ENCODE measurements at regions not wholly inside any gene's neighbourhood (a gene's known extent, or its start where the extent isn't known, plus 50 kb on each side); places are given as distances from the start of the nearest gene placed in this dataset.

DNA sequence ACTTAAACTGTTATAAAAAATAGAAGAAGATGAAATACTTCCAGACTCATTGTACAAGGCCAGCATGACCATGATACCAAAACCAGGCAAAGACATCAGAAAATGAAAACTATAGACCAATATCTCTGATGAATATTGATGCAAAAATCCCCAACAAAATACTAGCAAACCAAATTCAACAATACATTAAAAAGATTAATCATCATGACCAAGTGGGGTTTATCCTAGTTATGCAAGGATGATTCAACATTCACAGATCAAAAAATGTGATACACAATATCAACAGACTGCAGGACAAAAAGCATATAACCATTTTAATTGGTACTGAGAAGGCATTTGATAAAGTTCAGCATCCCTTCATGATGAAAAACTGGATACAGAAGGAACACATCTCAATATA lies 824.5 kb upstream of the RAG2 start (continued):
- TF ChIP-seq, protein P1, sequence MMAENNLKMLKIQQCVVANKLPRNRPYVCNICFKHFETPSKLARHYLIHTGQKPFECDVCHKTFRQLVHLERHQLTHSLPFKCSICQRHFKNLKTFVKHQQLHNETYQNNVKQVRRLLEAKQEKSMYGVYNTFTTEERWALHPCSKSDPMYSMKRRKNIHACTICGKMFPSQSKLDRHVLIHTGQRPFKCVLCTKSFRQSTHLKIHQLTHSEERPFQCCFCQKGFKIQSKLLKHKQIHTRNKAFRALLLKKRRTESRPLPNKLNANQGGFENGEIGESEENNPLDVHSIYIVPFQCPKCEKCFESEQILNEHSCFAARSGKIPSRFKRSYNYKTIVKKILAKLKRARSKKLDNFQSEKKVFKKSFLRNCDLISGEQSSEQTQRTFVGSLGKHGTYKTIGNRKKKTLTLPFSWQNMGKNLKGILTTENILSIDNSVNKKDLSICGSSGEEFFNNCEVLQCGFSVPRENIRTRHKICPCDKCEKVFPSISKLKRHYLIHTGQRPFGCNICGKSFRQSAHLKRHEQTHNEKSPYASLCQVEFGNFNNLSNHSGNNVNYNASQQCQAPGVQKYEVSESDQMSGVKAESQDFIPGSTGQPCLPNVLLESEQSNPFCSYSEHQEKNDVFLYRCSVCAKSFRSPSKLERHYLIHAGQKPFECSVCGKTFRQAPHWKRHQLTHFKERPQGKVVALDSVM (CRISPR knock-in tag; IDR thresholded peaks at IDR 0.05), result no peak
- TF ChIP-seq SKI (IDR thresholded peaks at IDR 0.05; ENCODE audit: partially characterized antibody), result no peak
- TF ChIP-seq KDM1A (CRISPR knock-in tag; IDR thresholded peaks at IDR 0.05), result no peak
- no peak for TF ChIP-seq ZNF776 (CRISPR knock-in tag; IDR thresholded peaks at IDR 0.05)
- no peak for TF ChIP-seq ZNF788 (CRISPR knock-in tag; IDR thresholded peaks at IDR 0.05; ENCODE audit: borderline replicate concordance)
- TF ChIP-seq ZNF605 (CRISPR knock-in tag; IDR thresholded peaks at IDR 0.05), result no peak
- TF ChIP-seq ZNF251 (CRISPR knock-in tag; IDR thresholded peaks at IDR 0.05), result no peak

DNA sequence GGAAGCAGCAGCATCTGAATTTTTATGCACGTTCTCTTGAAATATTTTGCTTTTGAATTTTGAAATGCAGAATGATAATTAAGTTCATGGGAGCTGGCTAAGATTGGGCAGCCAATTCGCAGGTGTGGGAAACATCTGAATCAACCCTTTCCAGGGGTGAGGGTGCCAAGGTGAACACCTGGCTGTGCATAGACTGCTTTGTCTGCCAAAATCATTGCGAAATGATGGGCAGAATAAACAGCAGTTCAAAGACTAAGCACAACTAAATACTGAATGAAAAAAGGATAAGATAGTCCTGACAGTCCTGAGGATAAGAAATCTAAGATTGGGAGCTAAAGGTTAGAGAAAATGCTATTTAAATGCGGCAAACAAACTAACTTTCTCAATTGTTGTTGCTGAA lies 813.3 kb upstream of the RAG2 start:
- in situ Hi-C loops (cut with HindIII; ENCODE audit: extremely low pct_ligation_motif_present, low pct_unique_long_range_greater_than_20kb) (no loop called here), intact Hi-C loops (cut with micrococcal nuclease; ENCODE audit: unreplicated experiment) (no loop called here)
- no peaks in the 10 kb centered on the region for H3K36me3 ChIP-seq (replicated peaks in 1 of 2; ENCODE audit: control insufficient read depth in 1 of 2, insufficient read depth in 2 of 2, low read length in 2 of 2)
- no TSS peak for BruUV-seq (replicated peaks)
- DNase-seq (ENCODE audit: low spot score) (no peak), FAIRE-seq (no peak), ATAC-seq (no peak)
- TF ChIP-seq, protein P2, sequence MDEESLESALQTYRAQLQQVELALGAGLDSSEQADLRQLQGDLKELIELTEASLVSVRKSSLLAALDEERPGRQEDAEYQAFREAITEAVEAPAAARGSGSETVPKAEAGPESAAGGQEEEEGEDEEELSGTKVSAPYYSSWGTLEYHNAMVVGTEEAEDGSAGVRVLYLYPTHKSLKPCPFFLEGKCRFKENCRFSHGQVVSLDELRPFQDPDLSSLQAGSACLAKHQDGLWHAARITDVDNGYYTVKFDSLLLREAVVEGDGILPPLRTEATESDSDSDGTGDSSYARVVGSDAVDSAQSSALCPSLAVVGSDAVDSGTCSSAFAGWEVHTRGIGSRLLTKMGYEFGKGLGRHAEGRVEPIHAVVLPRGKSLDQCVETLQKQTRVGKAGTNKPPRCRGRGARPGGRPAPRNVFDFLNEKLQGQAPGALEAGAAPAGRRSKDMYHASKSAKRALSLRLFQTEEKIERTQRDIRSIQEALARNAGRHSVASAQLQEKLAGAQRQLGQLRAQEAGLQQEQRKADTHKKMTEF (CRISPR knock-in tag; IDR thresholded peaks at IDR 0.05), result no peak
- TF ChIP-seq RARG (CRISPR knock-in tag; IDR thresholded peaks at IDR 0.05; ENCODE audit: low read depth) (no peak), JDP2 (CRISPR knock-in tag; IDR thresholded peaks at IDR 0.05; ENCODE audit: borderline replicate concordance) (no peak), TOE1 (CRISPR knock-in tag; IDR thresholded peaks at IDR 0.05) (no peak), NAIF1 (CRISPR knock-in tag; IDR thresholded peaks at IDR 0.05; ENCODE audit: borderline replicate concordance) (no peak), ZNF34 (CRISPR knock-in tag; IDR thresholded peaks at IDR 0.05; ENCODE audit: borderline replicate concordance) (no peak), ZMYM4 (CRISPR knock-in tag; IDR thresholded peaks at IDR 0.05) (no peak), NRL (CRISPR knock-in tag; IDR thresholded peaks at IDR 0.05; ENCODE audit: borderline replicate concordance) (no peak), ZNF558 (CRISPR knock-in tag; IDR thresholded peaks at IDR 0.05; ENCODE audit: borderline replicate concordance) (no peak)
- TF ChIP-seq, protein P3, sequence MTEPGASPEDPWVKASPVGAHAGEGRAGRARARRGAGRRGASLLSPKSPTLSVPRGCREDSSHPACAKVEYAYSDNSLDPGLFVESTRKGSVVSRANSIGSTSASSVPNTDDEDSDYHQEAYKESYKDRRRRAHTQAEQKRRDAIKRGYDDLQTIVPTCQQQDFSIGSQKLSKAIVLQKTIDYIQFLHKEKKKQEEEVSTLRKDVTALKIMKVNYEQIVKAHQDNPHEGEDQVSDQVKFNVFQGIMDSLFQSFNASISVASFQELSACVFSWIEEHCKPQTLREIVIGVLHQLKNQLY (CRISPR knock-in tag; IDR thresholded peaks at IDR 0.05), result no peak
- TF ChIP-seq, protein P4, sequence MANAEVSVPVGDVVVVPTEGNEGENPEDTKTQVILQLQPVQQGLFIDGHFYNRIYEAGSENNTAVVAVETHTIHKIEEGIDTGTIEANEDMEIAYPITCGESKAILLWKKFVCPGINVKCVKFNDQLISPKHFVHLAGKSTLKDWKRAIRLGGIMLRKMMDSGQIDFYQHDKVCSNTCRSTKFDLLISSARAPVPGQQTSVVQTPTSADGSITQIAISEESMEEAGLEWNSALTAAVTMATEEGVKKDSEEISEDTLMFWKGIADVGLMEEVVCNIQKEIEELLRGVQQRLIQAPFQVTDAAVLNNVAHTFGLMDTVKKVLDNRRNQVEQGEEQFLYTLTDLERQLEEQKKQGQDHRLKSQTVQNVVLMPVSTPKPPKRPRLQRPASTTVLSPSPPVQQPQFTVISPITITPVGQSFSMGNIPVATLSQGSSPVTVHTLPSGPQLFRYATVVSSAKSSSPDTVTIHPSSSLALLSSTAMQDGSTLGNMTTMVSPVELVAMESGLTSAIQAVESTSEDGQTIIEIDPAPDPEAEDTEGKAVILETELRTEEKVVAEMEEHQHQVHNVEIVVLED (CRISPR knock-in tag; IDR thresholded peaks at IDR 0.05; ENCODE audit: borderline replicate concordance), result no peak
- under 1% methylated on average over 4 of the region's 4 CpGs for WGBS (ENCODE audit: low lambda C conversion rate)
- no peaks in the 10 kb centered on the region for H3K79me2 ChIP-seq (ENCODE audit: insufficient read depth, low read length)
- no peaks in the 10 kb centered on the region for H3K4me1 ChIP-seq (ENCODE audit: insufficient read depth, low read length)
- H3K27me3 ChIP-seq (ENCODE audit: control insufficient read depth in 1 of 2, insufficient read depth in 2 of 2, low read length in 2 of 2), result no peaks in the 10 kb centered on the region
- H3K4me2 ChIP-seq (ENCODE audit: low read depth, low read length), result no peak overlapping the region
- H3K9ac ChIP-seq (ENCODE audit: insufficient read depth, low read depth, low read length), result no peak overlapping the region
- H3K9me3 ChIP-seq (ENCODE audit: low read length), result peaks cover 72% of the 10 kb centered on the region
- H2AFZ ChIP-seq (ENCODE audit: low read length), result no peak overlapping the region
- H3K27ac ChIP-seq (ENCODE audit: extremely low read length, insufficient read depth, low read length), result no peak overlapping the region
- CTCF ChIA-PET (ENCODE audit: low intra/inter-chr PET ratio, low total read pairs), result no interaction called here
- H3K4me3 ChIP-seq (replicated peaks in 1 of 3; ENCODE audit: insufficient read depth in 1 of 3, low read depth in 2 of 3, low read length in 3 of 3), result no peak overlapping the region
- POLR2A ChIA-PET, result no interaction called here
- H4K20me1 ChIP-seq (ENCODE audit: insufficient read depth, low read length), result no peaks in the 10 kb centered on the region

Measured in HepG2 (cell line).